ENCODE measurements at regions not wholly inside any gene's neighbourhood (a gene's known extent, or its start where the extent isn't known, plus 50 kb on each side); places are given as distances from the start of the nearest gene placed in this dataset.

GRCh38 chr7:118745927-118746326, 521.4 kb downstream of the ANKRD7 start:
- TF ChIP-seq POLR2A (IDR thresholded peaks at IDR 0.05) = no peak
- TF ChIP-seq CTCF (IDR thresholded peaks at IDR 0.05) = no peak
